Osteoblast (primary cell): ENCODE measurements at regions not wholly inside any gene's neighbourhood (a gene's known extent, or its start where the extent isn't known, plus 50 kb on each side); places are given as distances from the start of the nearest gene placed in this dataset.
"Not testable (repeated sequence)": the region's sequence is repeated elsewhere in the genome, so short reads cannot be mapped to it uniquely, and the experiment has no call there.

Experiments
- DNase-seq: peaks from one replicate; pipeline ENCODE4 v3.0.0; 2011; ENCODE audit warnings: low spot score, mixed read lengths; ENCODE audit not compliant: insufficient read length; ENCODE audit errors: missing footprints
- H2AFZ ChIP-seq: 2 replicates; pipeline ENCODE4 v1.6.0; 2011; ENCODE audit warnings: mild to moderate bottlenecking, low read length
- H3K27ac ChIP-seq: 2 replicates; pipeline ENCODE4 v1.5.1; 2011; ENCODE audit warnings: mild to moderate bottlenecking, low read depth, low read length, moderate library complexity
- H3K27me3 ChIP-seq: 2 replicates; pipeline ENCODE4 v1.6.0; 2012; ENCODE audit warnings: mild to moderate bottlenecking, control low read depth, inconsistent platforms, low read length, moderate library complexity; ENCODE audit not compliant: insufficient read depth
- H3K36me3 ChIP-seq: 2 replicates; pipeline ENCODE4 v1.5.1; 2011; ENCODE audit warnings: mild to moderate bottlenecking, low read length, control low read depth, moderate library complexity; ENCODE audit not compliant: insufficient read depth
- H3K4me1 ChIP-seq: 2 replicates; pipeline ENCODE4 v1.5.1; 2011; ENCODE audit warnings: mild to moderate bottlenecking, low read length, control low read depth, moderate library complexity; ENCODE audit not compliant: insufficient read depth
- H3K4me2 ChIP-seq: 2 replicates; pipeline ENCODE4 v1.6.0; 2011; ENCODE audit warnings: mild to moderate bottlenecking, low read length; ENCODE audit not compliant: insufficient read depth
- H3K4me3 ChIP-seq: fragments of 200-600 bp; sonication (generic); 3 replicates; pipeline ENCODE4 v1.5.1; 2012; ENCODE audit warnings: mild to moderate bottlenecking, low read length, inconsistent platforms; ENCODE audit not compliant: insufficient read depth
- H3K79me2 ChIP-seq: 2 replicates; pipeline ENCODE4 v1.6.0; 2012; ENCODE audit warnings: mild to moderate bottlenecking, low read length, control low read depth, inconsistent platforms; ENCODE audit not compliant: insufficient read depth
- H3K9me3 ChIP-seq: 2 replicates; pipeline ENCODE4 v1.5.1; 2011; ENCODE audit warnings: low read depth, low read length, control low read depth
- H4K20me1 ChIP-seq: 2 replicates; pipeline ENCODE4 v1.6.0; 2012; ENCODE audit warnings: mild to moderate bottlenecking, low read length, control low read depth; ENCODE audit not compliant: insufficient read depth
- CTCF ChIP-seq: IDR thresholded peaks from 2 replicates; pipeline ENCODE4 v1.5.1; 2011; ENCODE audit warnings: mild to moderate bottlenecking, low read depth, low read length, moderate library complexity; ENCODE audit errors: extremely low read depth

GRCh38 chr4:45275862-45276261, 549.5 kb upstream of the GNPDA2 start:
- H3K4me1 ChIP-seq = no peaks in the 10 kb centered on the region
- no peaks in the 10 kb centered on the region for H3K36me3 ChIP-seq
- H3K27me3 ChIP-seq = no peaks in the 10 kb centered on the region
- TF ChIP-seq CTCF = no peak
- no peak overlapping the region for H2AFZ ChIP-seq
- H4K20me1 ChIP-seq = no peaks in the 10 kb centered on the region
- H3K9me3 ChIP-seq = no peaks in the 10 kb centered on the region
- H3K79me2 ChIP-seq = no peaks in the 10 kb centered on the region
- H3K4me3 ChIP-seq = no peak overlapping the region
- H3K4me2 ChIP-seq = no peak overlapping the region
- no peak for DNase-seq
- no peak overlapping the region for H3K27ac ChIP-seq

- H3K4me1 ChIP-seq, H3K4me3 ChIP-seq, H3K4me2 ChIP-seq, H3K36me3 ChIP-seq, DNase-seq, H3K79me2 ChIP-seq, H4K20me1 ChIP-seq, H2AFZ ChIP-seq, H3K9me3 ChIP-seq, H3K27ac ChIP-seq, H3K27me3 ChIP-seq: not testable (repeated sequence)
Measured at GRCh38 chr4:45248106-45248505, 521.8 kb upstream of the GNPDA2 start.

GRCh38 chr4:45241976-45242375, 515.6 kb upstream of the GNPDA2 start:
- Histone ChIP-seq H3K4me1 (no peaks in the 10 kb centered on the region), H3K27me3 (no peaks in the 10 kb centered on the region), H3K9me3 (no peaks in the 10 kb centered on the region), H3K79me2 (no peaks in the 10 kb centered on the region), H3K4me2 (no peak overlapping the region), H3K36me3 (no peaks in the 10 kb centered on the region), H3K27ac (no peak overlapping the region), H3K4me3 (no peak overlapping the region), H4K20me1 (no peaks in the 10 kb centered on the region), H2AFZ (no peak overlapping the region)
- no peak for DNase-seq
- no peak for TF ChIP-seq CTCF

DNA sequence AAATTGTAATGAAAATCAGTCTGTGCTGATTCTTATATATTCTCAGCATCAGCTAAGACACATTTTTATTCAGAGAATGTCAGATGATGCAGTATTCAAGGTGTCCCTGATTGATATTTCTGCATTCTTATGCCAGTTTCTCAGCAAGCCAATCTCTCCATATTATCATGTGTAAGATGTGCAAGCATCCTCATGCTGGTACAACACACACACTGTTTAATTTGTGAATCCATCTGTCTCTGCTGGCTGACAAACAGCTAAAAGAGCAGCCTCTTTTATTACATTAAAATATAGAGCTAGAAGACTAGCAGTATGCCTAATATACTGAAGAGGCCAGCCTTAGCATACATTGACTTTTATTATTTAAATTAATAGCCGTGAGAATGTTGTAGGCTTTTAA, 502.9 kb upstream of the GNPDA2 start:
- no peaks in the 10 kb centered on the region for H3K79me2 ChIP-seq
- no peak overlapping the region for H3K27ac ChIP-seq
- no peaks in the 10 kb centered on the region for H3K9me3 ChIP-seq
- no peaks in the 10 kb centered on the region for H3K36me3 ChIP-seq
- no peak for TF ChIP-seq CTCF
- no peak overlapping the region for H3K4me2 ChIP-seq
- no peak for DNase-seq
- no peaks in the 10 kb centered on the region for H3K27me3 ChIP-seq
- no peaks in the 10 kb centered on the region for H4K20me1 ChIP-seq
- H3K4me1 ChIP-seq = no peaks in the 10 kb centered on the region
- H2AFZ ChIP-seq = no peak overlapping the region
- H3K4me3 ChIP-seq = no peak overlapping the region
